ENCODE measurements at regions not wholly inside any gene's neighbourhood (a gene's known extent, or its start where the extent isn't known, plus 50 kb on each side); places are given as distances from the start of the nearest gene placed in this dataset.

- TF ChIP-seq POLR2AphosphoS5 (IDR thresholded peaks at IDR 0.05) = no peak
- no peak for TF ChIP-seq POLR2A (IDR thresholded peaks at IDR 0.05)
Measured at GRCh38 chr5:114658194-114658593, 296.3 kb downstream of the KCNN2 start.
